Stimulated activated CD4-positive, alpha-beta T cell treated with anti-CD3 and anti-CD28 coated beads, Interleukin-15, amount 100 ng/mL, for 1 hour (primary cell): ENCODE measurements at regions not wholly inside any gene's neighbourhood (a gene's known extent, or its start where the extent isn't known, plus 50 kb on each side); places are given as distances from the start of the nearest gene placed in this dataset.

Experiments
- DNase-seq, 2 donors: peaks; one replicate each; pipeline ENCODE4 v3.0.0-alpha.2; 2020; ENCODE audit warnings: low read depth in 1 of 2, low spot score in 1 of 2

DNA sequence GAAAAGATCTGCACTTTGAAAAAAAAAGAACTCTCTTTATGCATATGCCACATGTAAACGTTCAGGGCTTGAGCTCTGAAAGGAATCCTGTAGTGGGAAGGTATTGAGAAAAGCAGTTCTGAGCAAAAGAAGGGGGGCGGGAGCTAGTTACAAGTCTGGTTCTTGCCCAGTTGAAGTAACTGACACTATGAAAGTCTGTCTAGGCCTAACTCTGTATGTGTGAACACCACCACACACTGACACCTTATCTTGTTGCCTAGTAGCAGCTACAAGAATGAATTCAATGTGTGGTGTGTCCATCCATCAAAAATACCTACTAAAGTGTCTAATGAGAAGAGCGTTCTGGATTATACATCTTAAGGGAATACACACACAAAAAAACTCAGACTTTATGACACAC lies 820.6 kb downstream of the DIAPH3 start:
- DNase-seq, result no peak

GRCh38 chr13:59343993-59344822 lies 819.5 kb downstream of the DIAPH3 start:
- DNase-seq, result no peak

DNA sequence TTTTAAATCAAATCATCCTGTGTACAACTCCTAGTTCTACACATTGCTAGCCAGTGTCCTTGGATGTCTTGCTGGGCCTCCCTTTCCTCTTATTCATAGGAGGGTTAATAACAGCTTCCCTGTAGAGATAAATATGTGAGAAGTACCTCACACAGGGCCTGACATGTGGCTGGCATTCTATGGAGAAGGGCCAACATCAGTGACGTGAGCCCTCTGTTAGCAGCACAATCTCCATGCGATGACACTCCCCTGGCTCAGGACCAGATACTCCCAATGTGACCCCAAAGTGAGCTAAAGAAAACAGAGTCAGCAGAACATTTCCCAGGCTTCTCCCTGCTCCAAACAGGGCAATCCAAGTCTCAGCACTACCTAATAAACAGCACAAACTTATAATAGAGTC lies 818.4 kb downstream of the DIAPH3 start:
- no peak for DNase-seq

DNA sequence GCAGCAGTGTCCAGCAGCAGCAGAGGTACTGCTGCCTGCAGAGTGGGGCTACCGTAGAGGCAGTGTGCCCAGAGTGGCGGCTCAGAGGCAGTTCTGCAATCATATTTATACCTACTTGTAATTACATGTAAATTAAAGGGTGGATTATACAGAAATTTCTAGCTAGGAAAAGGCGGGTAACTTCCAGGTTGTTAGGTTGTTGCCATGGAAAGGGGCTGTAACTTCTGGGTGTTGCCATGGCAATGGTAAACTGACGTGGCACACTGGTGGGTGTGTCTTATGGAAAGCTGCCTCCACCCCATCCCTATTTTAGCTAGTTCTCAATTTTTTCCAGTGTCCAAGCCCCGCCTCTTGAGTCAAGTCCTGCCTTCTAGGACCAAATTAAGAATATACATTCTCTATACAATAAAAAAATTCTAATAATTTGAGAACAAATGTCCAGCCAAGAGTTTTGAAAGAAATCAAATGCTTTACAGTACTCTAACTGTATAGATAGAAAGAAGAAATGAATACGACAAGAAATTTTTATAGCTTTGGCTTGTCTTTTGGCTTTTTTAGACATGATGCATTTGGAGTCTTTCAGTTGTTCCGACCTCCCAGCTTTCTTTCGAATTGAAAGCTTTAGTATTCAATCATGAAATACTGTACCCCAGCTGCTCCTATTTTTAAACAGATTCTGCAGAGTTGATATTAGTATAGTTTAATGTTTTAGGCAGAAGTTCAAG lies 816.6 kb downstream of the DIAPH3 start:
- DNase-seq, result no peak

DNA sequence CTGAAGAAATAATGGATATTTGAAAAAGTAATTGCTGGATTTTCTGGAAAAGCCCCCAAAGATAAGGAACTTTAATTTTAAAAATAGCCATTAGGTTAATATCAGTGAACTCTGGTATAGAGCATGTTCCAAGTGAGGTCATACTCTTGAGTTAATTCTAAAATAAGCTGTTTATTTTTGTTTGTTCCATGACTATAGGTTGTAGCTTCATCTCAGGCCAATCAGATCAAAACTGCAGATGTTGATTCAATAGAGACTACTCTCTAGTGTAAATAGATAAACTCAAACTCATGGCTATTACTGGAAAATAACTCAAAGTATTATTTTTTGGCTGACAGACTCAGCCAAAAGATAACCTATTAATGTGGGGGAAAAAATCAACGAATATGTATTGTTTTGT lies 815.1 kb downstream of the DIAPH3 start:
- no peak for DNase-seq

DNA sequence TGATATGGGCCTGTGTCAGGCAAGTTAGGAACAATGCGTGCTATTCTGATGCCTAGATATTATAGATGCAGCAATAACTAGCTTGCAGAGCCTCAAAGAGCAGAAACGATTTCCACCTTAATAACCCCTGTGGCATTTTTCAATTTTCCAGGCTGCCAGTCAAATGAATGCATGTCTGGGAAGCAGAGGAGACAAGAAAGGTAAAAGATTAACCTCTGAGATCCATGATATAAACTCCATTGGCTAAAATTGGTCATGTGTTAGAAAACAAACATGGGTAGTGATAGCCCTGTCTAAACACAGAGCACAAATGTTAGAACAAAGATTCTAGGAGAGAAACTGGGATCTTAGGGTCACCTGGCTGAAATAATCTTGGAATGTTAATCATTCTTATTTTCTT lies 811.1 kb downstream of the DIAPH3 start:
- DNase-seq, result no peak

GRCh38 chr13:59354665-59355369 lies 808.9 kb downstream of the DIAPH3 start:
- DNase-seq, result no peak

GRCh38 chr13:59356607-59357006 lies 807.1 kb downstream of the DIAPH3 start:
- no peak for DNase-seq

- DNase-seq, result no peak
These were observed 805.7 kb downstream of the DIAPH3 start for GRCh38 chr13:59358014-59358413.

GRCh38 chr13:59360108-59360507 lies 803.6 kb downstream of the DIAPH3 start:
- DNase-seq, result no peak

- no peak for DNase-seq
These were observed 802.8 kb downstream of the DIAPH3 start for GRCh38 chr13:59360916-59361315.

DNA sequence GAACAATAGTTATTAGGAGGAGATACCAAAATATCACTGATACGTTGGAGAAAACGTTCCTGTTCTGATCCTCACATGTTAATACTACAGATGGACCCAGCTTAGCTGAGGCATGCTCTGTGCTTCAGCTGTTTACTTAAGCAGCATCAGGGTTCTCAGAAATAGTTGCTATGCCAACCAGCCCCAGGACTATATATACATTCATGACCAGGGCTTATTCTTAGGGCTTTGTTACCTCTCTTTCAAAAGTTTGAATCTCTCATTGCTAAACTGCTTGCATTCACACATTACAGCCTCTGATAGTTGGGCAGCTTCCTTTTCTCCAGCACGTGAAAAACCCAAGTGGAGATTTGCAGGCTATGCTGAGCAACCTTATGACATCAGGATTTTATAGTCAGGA lies 800.4 kb downstream of the DIAPH3 start:
- DNase-seq, result no peak

DNA sequence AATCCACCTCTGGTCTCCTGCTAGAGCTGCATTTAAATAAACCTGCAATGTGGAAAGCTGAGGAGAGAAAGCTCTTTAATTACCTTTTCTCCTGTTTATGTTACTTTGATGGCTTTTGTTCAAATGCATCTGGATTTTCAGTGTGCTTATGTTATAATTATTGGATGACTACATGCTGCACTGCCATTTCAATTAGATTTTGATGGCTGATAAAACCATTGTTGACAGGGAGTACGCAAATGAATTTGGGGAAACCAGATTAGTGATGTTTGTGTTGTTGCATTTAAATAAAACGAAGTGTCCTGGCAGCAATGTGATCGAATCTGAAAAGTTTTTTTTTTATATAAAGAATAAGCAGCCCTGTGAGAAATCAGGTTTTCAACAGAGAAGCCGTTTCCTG lies 799.8 kb downstream of the DIAPH3 start:
- DNase-seq, result no peak

- DNase-seq, result no peak
These were observed 799.1 kb downstream of the DIAPH3 start for GRCh38 chr13:59364641-59365085.

DNA sequence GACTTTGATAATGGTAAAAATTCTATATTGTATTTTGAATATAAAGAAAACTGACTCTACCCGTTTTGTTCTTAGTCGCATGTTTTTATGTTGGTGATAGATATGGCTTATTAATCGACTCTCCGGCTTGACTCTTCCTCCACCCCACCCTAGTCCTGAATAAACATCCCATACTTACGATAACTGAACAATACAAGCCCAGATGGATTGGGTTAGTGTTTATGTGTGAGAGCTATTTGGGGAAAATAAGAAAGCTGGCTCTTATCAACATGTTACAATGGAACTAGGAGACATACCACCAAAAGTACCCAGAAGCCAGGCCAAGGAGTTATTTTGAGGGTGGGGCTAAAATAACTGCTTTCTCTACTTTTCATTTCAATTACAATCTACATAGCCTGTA lies 796.3 kb downstream of the DIAPH3 start:
- no peak for DNase-seq

- DNase-seq, result no peak
These were observed 795.8 kb downstream of the DIAPH3 start for GRCh38 chr13:59367904-59368303.

- DNase-seq, result no peak
These were observed 795.0 kb downstream of the DIAPH3 start for GRCh38 chr13:59368693-59369092.

- DNase-seq, result no peak
These were observed 792.5 kb downstream of the DIAPH3 start for GRCh38 chr13:59371229-59371628.

DNA sequence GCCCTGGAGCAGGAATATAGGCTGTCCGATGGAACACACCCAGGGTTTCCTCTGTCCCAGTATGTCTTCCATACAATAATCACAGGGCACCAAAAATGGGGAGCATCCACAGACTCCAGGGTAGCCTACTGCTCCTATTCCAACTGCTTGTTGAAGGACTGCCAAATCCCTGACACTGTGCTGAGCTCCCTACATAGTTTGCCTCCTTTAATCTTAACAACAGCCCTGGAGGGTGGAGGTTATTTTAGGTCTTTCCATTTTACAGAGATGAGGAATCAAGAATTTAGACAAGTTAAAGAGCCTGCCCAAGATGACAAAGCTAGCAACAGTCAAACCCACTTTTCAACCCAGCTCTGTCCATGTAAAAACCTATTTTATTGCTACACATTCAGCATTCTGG lies 790.4 kb downstream of the DIAPH3 start:
- DNase-seq, result no peak

GRCh38 chr13:59374691-59375090 lies 789.0 kb downstream of the DIAPH3 start:
- DNase-seq, result no peak

- DNase-seq, result no peak
These were observed 779.6 kb downstream of the DIAPH3 start for GRCh38 chr13:59384154-59384553.

DNA sequence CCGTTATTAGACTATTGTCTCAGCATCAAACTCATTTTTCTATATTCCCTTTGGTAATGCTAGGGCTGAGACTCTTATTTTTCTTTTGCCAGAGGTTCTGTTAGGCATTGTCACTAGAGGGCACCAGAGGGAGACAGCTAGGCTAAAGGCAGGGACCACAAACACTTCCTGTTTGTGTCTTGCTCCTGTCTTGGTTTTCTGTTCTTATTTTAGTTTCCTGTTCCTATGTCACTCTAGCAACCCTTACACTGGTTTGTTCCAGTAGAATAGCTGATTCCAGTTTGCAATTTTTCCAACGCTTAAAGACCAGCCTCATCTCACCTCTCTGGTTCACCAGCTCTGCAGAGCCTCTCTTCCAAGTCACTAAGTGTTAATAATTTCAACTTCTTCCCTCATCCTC lies 772.0 kb downstream of the DIAPH3 start:
- peak in 1 of 2 donors; percentile 3 for DNase-seq
